Renal pelvis (tissue), 1 donor: ENCODE measurements at regions not wholly inside any gene's neighbourhood (a gene's known extent, or its start where the extent isn't known, plus 50 kb on each side); places are given as distances from the start of the nearest gene placed in this dataset.
"Not testable (repeated sequence)": the region's sequence is repeated elsewhere in the genome, so short reads cannot be mapped to it uniquely, and the experiment has no call there.

Experiments used
- DNase-seq: peaks from one replicate; pipeline ENCODE4 v3.0.0-alpha.2; 2013

DNA sequence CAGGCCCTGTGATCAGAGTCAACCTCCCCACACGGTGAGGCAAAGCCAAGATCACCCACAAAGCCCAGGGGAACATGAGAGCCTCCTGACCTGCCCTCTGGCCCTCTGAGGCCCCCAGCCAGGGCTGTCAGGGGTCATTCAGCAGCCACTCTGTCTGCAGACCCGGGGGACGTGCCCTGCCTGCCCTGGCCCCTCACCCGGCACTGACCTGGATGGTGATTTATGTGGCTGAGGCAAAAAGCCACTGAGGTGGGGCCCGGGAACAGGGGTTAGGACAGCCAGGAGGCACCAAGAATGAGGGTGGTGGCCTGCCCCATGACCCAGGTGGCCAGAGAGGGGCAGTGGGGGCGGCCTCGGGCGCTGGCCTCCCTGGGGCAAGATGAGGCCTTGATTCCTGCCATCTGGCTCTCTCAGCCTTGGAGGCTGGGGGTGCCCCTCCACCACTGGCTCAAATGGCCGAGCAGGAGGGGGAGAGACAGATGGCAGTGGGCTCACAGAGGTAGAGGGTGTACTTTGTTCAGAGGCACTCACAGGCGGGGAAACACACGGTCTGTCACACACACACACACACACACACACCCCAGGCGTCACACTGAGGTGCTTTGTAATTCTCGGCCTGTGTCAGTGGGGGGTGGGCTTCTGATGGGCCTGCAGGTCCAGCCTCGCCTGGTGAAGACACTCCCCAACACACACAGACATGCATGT, 174.0 kb upstream of the GSE1 start:
- no peak for DNase-seq

- no peak for DNase-seq
These were observed 172.4 kb upstream of the GSE1 start for GRCh38 chr16:85440744-85441143.

DNA sequence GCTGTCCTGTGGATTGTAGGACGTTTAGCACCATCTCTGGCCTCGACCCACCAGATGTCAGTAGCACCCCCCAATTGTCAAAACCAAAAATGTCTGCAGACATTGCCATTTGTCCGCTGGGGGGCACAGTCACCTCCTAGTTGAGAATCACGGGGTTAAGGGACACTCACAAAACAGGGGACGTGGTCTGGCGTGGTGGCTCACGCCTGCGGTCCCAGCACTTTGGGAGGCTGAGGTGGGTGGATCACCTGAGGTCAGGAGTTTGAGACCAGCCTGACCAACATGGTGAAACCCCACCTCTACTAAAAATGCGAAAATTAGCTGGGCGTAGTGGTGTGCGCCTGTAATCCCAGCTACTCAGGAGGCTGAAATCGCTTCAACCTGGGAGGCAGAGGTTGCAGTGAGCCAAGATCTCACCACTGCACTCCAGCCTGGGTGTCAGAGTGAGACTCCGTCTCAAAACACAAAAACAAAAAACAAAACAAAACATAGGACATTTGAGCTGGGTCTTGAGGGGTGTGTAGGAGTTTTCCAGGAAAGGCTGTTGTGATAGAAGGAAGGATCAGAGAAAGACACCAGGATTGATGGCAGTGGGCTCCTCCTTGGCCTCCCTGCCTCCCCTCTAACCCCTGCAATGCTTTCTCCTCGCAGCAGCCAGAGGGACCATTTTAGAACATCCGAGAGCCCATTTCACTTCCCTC, 171.8 kb upstream of the GSE1 start:
- no peak for DNase-seq

- no peak for DNase-seq
These were observed 171.0 kb upstream of the GSE1 start for GRCh38 chr16:85441890-85442670.

GRCh38 chr16:85443116-85443515, 170.0 kb upstream of the GSE1 start:
- DNase-seq = no peak

- no peak for DNase-seq
These were observed 169.6 kb upstream of the GSE1 start for GRCh38 chr16:85443531-85443930.

- DNase-seq = no peak
These were observed 167.9 kb upstream of the GSE1 start for GRCh38 chr16:85445064-85445778.

DNA sequence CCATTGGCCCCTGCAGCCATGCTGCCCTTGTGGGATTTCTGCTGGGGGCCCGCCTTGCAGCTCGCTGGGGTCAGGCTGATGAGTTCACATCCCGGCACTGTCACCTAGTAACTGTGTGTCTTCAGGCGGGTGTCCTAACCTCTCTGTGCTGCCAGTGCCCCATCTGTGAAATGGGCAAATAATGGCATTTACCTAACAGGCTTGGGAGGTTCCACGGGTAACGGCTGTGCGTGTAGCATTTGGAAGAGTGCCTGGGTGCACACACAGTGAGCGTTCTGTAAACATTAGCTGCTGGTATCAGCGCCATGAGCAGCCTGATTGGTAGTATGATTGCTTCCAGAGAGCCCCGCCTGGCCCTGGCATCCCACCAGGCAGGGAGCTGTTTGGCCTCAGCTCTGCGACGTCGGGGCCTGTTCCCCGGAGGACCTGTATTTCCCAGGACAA, 167.3 kb upstream of the GSE1 start:
- DNase-seq = no peak

DNA sequence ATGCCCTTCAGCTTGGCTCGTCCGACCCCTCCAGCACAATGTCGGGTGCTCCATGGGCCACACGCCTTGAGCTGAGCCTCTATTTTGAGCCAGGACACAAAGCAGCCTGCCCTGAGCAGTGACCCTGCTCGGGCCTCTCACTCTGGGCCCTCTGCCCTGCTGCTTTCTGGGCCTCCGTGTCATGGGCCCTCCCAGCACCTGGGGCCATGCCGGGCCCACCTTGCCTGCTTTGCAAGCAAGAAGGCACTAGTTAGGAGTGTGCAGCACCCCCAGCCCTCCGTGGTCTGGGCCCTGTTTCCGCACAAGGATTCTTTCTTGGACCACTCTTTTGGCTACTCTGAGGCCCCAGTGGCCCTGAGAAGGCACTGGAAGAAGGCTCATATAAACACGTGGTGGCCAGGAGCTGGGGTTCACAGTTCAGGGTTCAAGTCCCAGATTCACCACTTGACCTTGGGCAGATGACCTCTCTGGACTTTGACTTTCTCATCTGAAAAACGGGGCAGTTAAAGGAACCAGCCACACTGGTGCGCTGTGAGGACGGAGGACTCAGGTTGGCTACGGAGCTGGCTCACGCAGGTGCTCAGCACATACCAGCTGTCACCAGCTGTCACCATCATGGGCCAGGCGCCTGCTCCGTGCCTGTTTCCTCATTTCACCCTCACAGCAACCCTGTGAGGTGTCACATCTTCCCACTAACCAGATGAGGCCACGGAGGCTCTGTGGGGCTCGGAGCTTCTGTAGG, 166.0 kb upstream of the GSE1 start:
- no peak for DNase-seq

DNA sequence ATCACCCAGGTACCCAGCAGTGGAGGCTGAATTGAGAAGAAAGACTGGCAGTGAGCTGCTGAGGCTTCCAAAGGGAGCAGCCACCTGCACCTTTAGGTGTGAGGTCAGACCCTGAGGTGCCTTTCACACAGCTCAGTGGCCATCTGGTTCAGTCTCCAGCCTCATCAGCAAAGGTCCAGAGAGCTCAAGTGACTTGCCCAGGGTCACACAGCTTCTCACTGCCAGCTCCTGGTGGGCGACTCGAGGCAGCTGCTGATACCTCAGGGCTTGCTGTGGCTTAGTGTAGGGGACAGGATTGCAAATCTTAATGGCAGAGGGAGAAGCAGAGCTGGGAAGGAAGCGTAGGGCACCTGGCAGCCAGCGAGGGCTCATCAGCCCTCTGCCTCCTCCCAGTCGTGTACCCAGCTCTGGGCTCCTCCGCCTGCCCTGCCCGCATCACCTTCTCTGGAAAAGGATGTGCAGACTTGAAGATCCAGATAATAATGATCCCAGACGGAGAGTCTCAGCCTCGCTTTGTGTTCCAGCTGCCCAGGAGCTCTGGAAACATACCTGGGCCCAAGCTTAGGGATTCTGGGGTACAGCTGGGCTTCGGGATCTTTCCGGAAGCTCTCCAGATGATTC, 165.3 kb upstream of the GSE1 start:
- no peak for DNase-seq

- no peak for DNase-seq
These were observed 164.4 kb upstream of the GSE1 start for GRCh38 chr16:85448557-85449190.

- no peak for DNase-seq
These were observed 163.8 kb upstream of the GSE1 start for GRCh38 chr16:85449191-85449884.

DNA sequence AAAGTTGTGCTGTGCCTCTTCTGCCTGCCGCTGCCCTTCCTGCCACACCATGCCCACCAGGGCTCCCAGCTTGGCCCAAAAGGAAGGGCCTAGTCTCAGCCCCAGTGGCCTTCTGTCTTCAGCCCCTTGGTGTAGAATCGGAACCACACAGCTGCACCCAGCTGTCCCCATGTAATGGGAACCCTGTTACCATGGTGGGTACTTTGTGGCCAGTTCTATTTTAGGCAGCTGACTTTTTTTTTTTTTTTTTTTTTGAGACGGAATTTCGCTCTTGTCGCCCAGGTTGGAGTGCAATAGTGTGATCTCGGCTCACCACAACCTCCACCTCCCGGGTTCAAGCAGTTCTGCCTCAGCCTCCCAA, 163.3 kb upstream of the GSE1 start:
- DNase-seq = no peak

DNA sequence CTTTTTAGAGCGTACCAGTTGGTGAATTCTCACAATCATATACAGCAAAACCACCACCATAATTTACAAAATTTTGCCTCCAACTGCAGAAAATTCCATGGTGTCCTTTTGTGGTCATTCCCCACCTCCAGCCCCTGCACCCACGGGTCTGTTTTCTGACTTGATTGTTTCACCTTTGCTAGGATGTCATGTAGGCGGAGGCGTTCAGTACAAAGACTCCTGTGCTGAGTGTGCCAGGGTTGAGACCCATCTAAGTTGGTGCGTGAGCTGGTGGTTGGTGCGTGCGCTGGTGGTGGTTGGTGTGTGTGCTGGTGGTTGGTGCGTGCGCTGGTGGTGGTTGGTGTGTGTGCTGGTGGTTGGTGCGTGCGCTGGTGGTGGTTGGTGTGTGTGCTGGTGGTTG, 162.0 kb upstream of the GSE1 start:
- DNase-seq = not testable (repeated sequence)

GRCh38 chr16:85451641-85452363, 161.3 kb upstream of the GSE1 start:
- no peak for DNase-seq

DNA sequence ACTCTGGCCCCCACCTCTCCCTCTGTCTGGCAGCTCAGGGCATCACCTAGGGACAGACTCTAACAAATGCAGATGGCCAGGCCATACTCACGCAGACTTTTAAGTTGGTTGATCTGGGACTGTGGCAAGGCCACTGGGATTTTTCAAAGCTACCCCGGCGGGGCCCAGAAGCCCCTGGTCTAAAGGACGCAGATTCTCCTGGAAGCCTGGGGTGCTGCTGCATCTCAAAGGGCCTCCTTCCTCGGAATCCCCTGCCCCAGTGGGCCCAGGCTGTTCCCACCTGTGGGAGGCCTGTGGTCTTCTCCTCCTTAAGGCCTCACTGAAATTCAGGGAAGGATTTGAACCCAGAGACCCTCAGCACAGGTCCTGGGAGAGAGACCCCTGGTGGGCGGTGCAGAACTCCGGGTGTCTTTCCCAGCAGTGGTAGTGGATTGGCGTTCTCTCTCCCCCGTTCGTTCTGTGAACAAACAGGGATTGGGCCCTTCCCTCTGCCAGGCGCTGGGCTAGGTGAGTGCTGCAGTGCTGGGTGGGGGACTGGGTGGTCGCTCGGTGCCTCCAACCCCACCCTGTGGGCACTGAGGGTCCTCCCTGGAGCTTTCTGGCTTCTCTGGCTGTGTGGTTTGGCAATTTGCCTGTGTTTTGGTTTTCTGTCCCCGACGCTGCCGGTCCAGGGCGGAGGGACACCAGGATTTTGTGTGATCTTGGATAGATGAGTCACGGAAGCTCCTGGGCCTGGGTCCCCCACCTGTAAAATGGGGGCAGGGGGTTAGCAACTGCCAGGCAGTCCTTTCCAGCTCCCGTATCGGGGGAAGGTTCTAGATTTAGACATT, 160.5 kb upstream of the GSE1 start:
- DNase-seq = no peak

DNA sequence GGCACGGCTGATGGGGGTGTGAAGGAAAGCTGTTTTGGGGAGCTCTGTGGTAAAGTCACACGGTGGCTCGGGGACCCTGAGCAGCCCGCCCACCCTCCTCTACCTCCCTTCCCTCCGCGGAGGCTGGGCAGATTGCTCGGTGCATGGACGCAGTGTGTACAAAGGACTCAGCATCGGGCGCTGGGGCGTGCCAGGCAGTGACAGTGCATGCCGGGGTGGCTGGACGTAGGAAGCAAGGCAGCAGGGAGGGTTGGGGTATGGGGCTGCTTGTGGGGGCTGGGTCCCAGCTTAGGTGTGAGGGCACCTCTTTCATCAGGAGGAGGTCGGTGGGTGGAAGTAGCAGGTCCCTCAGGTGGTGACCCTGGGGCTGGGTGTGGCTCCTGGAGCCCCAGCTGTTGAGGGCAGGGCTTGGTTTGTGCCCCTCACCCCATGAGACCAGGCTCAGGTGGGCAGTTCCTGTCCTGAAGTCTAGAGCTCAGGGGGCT, 159.9 kb upstream of the GSE1 start:
- DNase-seq = no peak

GRCh38 chr16:85453703-85454102, 159.4 kb upstream of the GSE1 start:
- DNase-seq = no peak
